ENCODE measurements at regions not wholly inside any gene's neighbourhood (a gene's known extent, or its start where the extent isn't known, plus 50 kb on each side); places are given as distances from the start of the nearest gene placed in this dataset.

DNA sequence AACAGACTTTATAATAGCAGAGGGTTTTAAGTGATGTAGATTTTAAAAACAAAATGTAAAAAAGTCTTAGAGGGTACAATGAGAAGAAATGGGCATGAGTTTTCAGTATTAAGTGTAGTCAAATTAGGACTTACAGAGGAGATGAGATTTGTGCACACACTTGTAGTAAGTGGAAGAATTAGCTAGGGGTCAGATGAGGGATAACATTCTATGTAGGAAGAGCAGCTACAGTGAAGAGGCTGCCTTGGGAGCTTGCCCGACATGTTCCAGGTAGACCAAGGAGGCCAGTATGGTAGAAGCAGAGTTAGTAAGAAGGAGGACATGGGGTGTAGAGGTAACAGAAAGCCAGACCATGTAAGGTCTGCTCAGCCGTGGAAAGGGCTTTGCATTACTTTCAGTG lies 189.2 kb upstream of the DSEL start:
- no peak for DNase-seq

DNA sequence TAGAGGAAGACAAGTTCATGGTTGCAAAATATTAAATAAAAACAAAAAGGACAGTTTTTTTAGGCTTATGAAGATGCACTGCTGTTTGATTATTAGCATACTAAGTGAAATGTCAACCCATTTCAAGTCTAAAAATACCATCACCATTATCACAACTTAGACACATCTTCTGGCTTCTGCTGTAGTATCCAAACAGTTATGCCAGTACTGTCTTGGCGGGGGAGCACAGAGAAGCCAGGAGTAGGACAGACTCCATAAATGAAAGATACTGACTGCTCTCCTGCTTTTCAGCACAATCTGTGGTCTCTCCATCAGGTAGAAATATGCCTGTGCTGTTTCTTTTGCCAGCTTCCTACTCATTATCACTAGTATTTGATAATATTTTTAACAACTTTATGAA lies 179.2 kb upstream of the DSEL start:
- no peak for DNase-seq

DNA sequence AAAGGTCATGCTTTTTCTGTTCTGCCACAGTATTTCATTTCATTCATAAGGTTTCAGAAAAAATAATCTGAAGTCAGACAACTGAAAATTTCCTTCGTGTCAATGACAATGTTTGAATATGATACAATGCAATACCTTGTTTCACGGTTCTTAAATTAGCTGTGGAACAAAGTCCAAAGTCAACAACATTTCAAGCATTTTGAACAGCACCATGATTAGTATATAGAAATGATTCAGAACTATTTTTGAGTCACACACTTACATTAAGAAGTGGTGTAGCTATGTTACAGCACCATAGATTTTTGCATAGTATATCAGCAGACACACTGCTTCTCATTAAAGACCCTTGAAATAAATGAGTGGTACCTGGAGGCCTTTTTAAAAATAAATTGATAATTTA lies 178.3 kb upstream of the DSEL start:
- no peak for DNase-seq

DNA sequence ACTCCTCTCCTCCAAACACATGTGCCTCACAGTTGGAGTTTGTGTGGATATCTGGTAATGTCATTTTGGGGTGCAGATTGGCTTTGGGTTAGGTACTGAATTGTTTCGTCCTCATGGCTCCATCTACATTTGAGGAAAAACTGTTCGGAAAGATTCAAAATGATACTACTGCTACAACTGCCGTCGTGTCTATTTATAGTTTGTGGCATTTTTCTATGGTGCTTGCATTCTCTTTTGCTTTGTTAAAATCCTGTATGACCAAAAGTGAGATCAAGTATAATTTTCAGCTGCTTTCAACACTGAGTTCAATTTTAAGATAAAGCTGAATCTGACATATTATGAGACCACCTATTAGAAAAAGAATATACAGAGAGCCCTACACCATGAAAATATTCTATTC lies 176.3 kb upstream of the DSEL start:
- no peak for DNase-seq

DNA sequence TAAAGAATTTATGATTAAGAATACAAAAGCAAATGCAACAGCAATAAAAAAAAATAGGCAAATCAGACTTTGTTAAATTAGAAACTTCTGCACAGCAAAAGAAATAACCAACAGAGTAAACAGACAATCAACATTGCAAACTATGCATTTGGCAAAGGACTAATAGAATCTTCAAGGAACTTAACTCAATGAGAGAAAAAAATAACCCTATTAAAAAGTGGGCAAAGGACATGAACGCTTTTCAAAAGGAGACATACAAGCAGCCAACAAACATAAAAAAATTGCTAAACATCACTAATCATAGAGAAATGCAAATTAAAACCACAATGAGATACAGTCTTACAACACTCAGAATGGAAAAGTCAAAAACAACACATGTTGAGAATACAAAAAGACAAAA lies 166.0 kb upstream of the DSEL start:
- DNase-seq, result no peak

DNA sequence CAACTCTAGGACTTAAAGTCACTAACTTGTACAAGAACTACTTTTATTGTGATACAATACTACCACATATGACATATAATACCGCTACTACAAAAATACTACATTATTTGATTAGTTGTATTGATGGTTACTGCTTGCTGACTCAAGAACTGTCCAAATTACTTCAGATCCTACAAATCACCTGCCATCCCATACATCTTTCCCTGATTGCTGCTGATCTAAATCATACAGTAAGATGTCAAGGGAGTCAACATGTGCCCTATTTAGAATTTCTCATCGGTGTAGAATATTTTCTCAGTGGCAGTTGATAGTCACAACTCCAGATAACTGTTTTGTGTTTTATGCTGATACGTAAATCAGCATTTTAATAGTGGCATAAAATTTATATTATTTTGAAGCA lies 161.0 kb upstream of the DSEL start:
- DNase-seq, result no peak

DNA sequence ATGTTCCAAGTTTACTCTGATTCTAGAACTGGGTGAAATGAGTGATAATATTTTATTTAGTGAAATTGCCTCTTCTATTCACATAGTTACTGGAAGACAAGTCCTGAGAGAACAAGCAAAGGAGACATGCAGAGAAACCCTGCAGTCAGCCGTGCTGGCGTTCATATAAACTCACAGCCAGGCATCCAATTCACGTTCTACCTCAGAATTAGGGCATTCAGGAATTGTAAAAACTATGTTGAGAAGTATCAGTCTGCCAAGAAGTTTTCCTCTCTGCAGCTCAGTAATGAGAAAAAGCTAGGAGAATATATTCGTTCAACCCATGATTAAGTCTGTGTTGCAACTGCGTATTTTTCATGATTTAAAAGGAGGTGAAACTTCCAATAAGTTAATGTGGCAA lies 156.2 kb upstream of the DSEL start:
- no peak for DNase-seq

DNA sequence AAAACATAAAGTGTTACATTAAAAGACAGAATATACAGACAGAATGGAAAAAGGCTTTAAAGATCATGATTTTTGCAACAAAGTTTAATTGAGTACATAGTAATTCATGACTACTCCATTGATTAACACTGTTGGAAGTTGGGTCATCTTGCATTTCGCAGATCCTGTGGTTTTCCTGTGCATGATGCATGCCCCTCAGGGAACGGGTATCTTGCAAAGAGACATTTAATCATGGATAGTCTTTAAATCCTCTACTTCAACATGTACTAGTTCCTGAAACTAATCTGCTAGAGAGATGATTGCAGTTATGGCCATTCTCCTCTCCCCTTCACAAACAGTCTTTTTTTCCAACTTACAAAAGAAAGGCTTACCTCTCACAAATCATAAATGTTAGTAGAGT lies 155.6 kb upstream of the DSEL start:
- peak; percentile 10 for DNase-seq

DNA sequence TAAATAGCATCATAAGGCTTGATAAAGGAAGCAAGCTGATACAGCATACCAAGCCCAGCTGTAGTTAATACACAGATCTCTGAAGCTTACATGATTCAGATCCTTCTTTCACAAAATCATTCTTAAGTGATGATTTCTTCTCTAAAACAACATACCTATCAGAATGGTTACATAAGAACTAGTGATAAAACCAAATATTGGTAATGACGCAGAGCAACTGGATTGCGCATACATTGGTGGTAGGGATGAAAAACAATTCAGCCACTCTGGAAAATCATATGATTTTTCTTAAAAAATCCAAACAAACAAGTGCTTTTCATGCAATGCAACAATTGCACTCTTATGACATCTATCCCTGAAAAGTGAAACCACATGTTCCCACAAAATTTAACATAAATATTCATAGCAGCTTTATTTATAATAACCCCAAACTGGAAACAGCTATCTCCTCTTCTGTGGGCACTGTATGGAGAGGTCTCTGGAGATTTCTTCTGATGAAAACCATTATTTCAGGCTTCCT lies 153.6 kb upstream of the DSEL start:
- no peak for DNase-seq

DNA sequence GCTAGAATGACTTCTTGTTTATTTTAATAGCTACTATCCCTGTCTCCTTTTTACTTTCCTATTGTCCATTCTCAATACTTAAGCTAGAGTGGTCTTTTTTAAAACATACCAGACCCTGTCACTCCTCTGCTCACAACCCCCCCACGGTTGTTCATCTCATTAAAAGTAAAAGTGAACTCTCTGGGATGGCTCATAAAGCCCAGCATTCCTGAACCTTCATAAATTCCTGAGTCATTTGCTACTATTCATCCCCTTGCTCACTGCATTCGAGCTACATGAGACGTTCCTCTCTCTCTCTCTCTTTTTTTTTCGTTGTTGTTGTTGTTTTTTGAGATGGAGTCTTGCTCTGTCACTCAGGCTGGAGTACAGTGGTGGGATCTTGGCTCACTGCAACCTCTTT lies 148.7 kb upstream of the DSEL start:
- peak; percentile 9 for DNase-seq

DNA sequence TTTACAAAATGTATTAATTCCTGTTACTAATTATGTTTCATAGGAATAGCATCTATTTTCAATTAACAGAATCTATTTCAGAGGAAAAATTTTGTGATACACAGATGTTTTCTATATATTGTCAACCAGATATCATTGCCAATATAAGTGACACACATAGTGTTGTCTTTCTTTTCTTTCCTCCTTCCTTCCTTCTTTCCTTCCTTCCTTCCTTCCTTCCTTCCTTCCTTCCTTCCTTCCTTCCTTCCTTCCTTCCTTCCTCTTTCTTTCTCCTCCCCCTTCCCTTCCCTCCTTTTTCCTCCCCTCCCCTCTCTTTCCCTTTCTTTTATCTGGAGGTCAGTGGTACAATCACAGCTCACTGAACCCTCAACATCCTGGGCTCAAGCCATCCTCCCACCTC lies 146.5 kb upstream of the DSEL start:
- DNase-seq, result no peak

DNA sequence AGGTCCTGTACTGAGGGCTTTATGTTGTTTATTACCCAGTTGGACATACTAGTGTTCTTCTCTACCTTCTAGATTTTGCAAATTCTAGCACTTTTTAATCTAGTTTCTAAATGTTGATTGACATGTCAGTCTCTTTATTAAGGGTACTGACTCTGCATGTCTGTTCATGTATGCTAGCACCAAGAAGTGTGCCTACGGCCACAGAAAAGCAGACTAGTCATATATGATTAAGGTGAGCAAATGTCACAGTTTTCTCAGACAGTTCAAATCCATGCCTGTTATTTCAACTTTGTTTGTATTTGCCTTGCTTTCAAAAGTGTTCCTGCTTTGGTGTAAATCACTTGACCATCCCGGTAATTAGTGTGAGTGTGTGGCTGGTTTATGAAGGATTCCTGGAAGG lies 145.0 kb upstream of the DSEL start:
- DNase-seq, result no peak

DNA sequence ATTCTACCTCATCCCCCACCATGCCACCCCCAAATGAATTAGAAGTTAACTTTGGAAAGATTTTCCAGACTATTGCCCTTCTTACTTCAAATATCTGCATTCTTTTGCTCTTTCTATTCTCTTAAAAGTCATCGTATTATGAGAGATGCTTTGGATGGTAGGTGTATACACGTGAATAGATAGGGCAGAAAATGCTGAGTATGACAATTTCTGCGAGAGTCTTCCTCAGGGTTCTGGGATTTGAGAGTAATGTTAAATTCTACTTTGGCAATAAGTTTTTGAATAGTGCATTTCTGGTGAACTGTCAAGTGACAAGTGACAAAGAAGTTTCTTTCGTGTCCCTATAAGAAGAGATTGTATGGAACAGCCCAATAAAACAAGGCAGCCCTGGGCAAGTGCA lies 137.6 kb upstream of the DSEL start:
- no peak for DNase-seq

DNA sequence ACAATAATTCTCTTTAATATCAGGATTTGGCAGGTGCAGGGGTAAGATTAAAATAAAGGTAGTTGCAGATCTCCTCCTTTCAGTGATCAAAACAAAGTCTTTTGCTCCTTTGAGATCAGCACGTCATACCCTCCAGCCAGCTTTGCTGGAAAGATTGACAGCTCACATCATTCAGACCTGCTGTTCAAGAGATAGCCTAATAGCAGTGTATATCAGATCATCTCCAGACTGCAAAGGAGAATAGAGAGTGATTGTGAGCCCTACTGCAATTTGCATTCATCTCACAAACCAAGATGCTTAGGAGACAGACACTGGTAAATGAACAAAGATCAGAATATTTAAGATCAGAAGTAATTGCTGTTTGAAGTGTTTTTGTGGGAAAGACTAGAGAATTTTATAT lies 135.8 kb upstream of the DSEL start:
- no peak for DNase-seq

DNA sequence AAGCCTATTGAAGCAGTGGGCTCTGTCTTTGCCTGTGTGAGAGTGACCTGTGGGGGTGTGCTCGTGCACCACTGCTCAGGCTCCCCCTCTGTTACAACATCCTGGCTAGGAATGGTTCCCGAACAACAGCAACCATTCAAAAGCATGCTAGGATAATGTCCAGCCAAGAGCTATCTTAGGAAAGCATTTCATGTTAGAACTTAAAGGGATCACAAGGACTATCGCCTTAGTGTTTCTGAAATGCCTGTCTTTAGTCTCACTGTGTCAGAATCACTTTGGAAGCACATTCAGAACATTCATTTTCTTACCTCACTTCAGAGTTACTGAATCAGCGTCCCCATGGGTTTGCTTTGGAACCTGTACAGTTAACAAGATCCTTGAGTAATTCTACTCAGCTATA lies 134.9 kb upstream of the DSEL start:
- no peak for DNase-seq

DNA sequence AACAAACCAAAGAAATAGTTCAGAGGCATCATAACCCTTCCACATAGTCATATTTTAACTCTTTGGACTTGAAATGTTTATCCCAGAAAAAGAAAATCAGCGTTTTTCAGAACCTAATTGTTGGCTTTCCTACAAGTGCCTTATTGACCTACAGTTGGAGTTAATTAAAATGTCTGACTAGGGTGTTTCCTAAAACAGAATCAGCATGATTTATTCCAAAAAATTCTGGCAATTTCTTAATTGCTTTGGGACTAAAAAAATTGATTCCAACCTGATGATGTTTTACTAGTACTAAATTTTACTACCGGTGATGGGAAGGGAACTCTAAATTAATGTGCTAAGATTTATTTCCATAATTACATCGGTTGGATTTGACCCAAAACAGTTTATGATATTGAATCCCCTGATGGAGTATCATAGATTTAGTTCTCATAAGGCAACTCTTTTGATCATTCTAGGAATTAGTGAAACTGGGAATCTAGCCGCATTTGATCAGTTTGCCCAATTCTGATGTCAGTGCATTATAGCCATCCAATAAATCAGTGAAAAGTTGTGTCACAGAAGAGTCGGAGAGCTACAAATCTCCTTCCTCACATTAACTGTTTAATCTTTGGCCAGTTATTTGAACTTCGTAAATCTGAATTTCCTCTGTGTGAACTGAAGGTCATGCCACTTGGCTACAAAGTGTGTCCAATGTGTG lies 134.3 kb upstream of the DSEL start:
- no peak for DNase-seq

DNA sequence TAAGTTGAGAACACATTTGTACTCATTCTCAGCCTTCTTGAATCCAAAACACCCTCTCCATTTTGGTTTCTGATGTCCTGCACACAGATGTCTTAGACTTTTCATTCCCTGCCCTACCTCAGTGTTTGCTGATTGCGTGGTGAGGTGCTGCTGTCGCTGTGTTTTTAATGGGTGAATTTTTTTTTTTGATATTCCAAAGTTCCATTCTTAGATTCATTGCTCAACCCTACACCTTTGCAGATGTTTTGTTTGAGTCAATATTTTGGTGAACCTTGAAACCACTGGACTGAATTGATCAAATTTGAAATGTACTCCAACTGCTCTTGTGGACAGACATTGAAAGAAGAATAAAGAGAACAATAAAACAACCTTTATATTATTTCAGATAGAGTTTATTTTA lies 130.4 kb upstream of the DSEL start:
- no peak for DNase-seq

DNA sequence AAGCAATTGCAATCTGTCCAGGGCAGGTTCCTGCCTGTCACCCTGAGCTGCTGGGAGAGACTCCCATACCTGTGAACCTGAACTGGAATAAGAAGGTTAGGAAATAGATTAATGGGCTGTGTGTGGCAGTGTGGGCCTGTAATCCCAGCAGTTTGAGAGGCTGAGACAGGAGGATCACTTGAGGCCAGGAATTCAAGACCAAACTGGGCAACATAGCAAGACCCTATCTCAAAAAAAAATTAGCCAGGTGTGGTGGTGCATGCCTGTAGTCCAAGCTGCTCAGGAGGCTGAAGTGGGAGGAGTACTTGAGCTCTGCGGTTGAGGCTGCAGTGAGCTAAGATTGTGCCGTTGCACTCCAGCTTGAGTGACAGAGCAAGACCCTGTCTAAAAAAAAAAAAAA lies 127.7 kb upstream of the DSEL start:
- no peak for DNase-seq

DNA sequence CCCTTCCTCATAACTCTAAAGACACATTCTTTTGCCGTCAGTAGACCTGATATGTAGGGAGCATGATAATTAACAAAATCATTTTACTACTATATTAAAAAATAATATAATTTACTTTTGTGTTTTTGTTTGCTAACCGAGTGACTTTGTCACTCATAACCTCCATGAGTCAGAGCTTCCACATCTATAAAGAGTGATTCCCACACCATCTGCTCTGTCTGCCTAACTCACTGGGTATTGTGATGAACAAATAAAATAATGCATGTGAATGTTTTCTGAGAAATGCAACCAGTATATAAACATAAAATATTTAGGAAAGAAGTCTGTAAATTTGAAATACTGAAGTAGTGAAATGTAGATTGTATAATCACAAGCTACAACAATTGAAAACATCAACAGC lies 123.4 kb upstream of the DSEL start:
- no peak for DNase-seq

DNA sequence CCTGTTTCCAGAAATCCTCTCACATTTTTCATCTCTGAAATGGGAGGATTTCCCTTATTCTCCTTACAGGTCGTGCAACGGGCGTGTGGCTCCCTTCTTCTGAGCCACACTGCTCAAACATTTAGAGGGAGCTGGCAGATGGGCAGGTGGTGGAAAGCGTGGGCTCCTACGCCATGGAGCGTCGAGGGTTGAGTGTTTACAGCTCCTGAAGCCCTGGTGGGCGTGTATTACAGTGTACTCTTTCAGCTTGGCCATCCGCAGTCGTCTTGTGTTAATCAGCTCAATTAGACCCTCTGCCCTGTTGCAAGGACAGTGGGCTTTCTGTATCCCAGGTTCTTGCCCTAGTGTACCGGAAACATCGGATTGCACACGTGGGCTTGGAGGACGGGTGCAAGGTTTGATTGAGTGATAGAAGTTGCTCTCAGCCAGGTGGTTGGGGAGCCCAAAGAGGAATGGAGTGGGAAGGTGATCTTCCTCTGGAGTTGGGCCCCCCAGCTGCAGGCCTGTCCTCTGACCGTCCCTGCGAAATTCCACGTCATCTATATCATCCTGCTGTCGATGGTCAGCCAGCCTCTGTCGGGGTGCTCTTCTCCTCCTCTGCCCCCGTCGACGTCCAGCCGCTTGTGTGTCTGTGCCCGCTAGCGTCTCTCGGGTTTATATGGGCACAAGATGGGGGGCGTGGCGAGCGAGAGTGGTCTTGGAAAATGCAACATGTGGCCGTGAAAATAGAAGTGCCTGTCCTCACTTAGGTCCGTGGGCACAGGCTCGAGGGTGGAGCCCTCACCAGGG lies 120.3 kb upstream of the DSEL start:
- no peak for DNase-seq

DNA sequence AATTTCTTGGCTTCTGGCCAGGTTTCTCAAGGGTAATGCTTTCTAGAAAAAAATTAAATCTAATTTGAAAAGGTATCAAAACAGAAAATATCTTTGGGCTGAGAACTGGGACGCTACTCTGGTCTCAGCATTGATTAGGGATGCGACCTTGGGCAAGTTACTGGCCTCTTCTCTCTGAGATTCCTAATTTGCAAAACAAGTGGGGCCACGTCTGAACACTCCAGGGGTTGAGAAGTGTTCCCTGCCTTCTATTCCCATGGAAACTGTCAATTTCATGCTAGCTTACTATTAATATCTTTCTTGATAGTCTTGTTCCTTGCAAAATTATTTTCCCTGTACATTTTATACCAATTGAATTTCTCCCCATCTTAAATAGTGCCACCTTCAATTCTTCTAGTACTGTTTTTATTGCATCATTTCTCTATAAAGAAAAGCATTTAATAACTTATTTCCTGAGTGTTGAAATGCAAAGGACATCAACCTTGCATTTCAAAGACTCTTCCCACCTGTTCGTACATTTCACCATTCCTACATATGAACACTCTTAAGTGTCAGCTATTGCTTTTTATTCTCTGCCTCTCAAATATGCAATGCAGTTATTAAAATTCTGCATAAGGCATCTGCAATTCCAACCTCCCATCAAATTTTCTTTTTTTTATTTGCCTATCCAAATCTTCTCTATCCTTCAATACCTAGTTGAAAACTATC lies 118.3 kb upstream of the DSEL start:
- DNase-seq, result no peak

DNA sequence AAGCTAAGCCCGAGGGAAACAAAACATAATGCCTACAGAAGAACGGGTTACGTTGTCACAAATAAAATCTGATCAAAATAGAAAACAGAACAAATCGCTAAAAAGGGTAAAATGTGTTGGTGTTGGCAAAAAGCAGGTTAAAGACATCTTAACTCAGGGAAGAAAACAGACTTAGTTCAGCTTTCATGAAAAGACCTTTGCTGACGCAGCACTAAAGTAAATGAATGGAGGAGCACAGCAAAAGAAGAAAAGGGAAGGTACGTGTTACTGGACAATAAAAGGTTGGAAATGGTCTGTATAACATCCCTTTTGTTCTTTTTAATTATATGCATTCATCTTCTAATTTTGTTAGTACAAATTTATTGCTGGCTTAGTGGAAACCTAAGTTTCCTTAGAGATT lies 117.4 kb upstream of the DSEL start:
- no peak for DNase-seq

DNA sequence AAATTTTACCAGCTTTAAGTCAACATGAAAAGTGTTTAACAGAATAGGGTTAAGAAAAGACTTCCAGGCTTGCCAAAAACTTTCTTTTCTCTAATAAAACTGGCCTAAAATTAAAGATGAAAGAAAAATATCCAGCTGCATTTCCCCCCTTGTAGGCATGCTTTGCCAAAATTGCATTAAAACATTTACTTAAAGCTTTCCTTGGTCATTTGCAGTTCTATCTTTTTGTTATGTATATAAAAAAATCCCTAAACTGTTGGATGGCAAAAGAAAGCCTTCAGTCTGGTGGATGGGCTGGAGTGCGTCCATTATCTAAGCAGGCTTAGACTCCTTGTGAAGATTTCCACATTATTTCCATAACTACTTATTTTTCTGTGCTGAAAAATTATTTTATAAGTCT lies 105.4 kb upstream of the DSEL start:
- no peak for DNase-seq

All from T1000 (cell line).